Osteoblast (primary cell): ENCODE measurements at regions not wholly inside any gene's neighbourhood (a gene's known extent, or its start where the extent isn't known, plus 50 kb on each side); places are given as distances from the start of the nearest gene placed in this dataset.

Source experiments
- DNase-seq: peaks from one replicate; pipeline ENCODE4 v3.0.0; 2011; ENCODE audit warnings: low spot score, mixed read lengths; ENCODE audit not compliant: insufficient read length; ENCODE audit errors: missing footprints
- H2AFZ ChIP-seq: 2 replicates; pipeline ENCODE4 v1.6.0; 2011; ENCODE audit warnings: mild to moderate bottlenecking, low read length
- H3K27ac ChIP-seq: 2 replicates; pipeline ENCODE4 v1.5.1; 2011; ENCODE audit warnings: mild to moderate bottlenecking, low read depth, low read length, moderate library complexity
- H3K27me3 ChIP-seq: 2 replicates; pipeline ENCODE4 v1.6.0; 2012; ENCODE audit warnings: mild to moderate bottlenecking, control low read depth, inconsistent platforms, low read length, moderate library complexity; ENCODE audit not compliant: insufficient read depth
- H3K36me3 ChIP-seq: 2 replicates; pipeline ENCODE4 v1.5.1; 2011; ENCODE audit warnings: mild to moderate bottlenecking, low read length, control low read depth, moderate library complexity; ENCODE audit not compliant: insufficient read depth
- H3K4me1 ChIP-seq: 2 replicates; pipeline ENCODE4 v1.5.1; 2011; ENCODE audit warnings: mild to moderate bottlenecking, low read length, control low read depth, moderate library complexity; ENCODE audit not compliant: insufficient read depth
- H3K4me2 ChIP-seq: 2 replicates; pipeline ENCODE4 v1.6.0; 2011; ENCODE audit warnings: mild to moderate bottlenecking, low read length; ENCODE audit not compliant: insufficient read depth
- H3K4me3 ChIP-seq: fragments of 200-600 bp; sonication (generic); 3 replicates; pipeline ENCODE4 v1.5.1; 2012; ENCODE audit warnings: mild to moderate bottlenecking, low read length, inconsistent platforms; ENCODE audit not compliant: insufficient read depth
- H3K79me2 ChIP-seq: 2 replicates; pipeline ENCODE4 v1.6.0; 2012; ENCODE audit warnings: mild to moderate bottlenecking, low read length, control low read depth, inconsistent platforms; ENCODE audit not compliant: insufficient read depth
- H3K9me3 ChIP-seq: 2 replicates; pipeline ENCODE4 v1.5.1; 2011; ENCODE audit warnings: low read depth, low read length, control low read depth
- H4K20me1 ChIP-seq: 2 replicates; pipeline ENCODE4 v1.6.0; 2012; ENCODE audit warnings: mild to moderate bottlenecking, low read length, control low read depth; ENCODE audit not compliant: insufficient read depth
- TF ChIP-seq, protein P1 (sequence below): IDR thresholded peaks from 2 replicates; pipeline ENCODE4 v1.5.1; 2011; ENCODE audit warnings: mild to moderate bottlenecking, low read depth, low read length, moderate library complexity; ENCODE audit errors: extremely low read depth

DNA sequence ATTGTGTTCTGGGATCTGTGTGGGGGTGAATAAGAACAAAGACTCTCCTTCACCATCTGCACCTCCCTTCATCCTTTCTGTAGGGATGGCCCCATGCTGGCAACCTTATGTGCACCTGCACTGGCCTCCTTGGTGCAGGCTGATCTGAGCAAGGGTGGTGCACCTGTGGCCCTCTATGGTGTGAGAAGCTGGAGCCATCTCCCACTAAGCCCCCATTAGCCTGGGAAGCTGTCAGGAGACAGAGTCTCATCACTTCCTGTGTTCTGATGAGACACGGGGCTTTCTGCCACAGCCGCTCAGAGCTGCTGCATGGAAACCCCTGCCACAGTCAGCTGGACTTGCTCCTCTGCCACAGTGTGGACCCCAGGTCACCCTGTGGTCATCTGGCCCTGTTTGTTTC is 565.3 kb upstream of the SALL3 start:
- Histone ChIP-seq H4K20me1 (no peaks in the 10 kb centered on the region), H3K36me3 (no peaks in the 10 kb centered on the region), H3K79me2 (no peaks in the 10 kb centered on the region), H3K4me1 (no peaks in the 10 kb centered on the region), H3K4me2 (no peak overlapping the region), H3K27ac (no peak overlapping the region), H3K27me3 (no peaks in the 10 kb centered on the region), H3K4me3 (no peak overlapping the region), H2AFZ (no peak overlapping the region), H3K9me3 (no peaks in the 10 kb centered on the region)
- no peak for DNase-seq
- TF ChIP-seq, protein P1, sequence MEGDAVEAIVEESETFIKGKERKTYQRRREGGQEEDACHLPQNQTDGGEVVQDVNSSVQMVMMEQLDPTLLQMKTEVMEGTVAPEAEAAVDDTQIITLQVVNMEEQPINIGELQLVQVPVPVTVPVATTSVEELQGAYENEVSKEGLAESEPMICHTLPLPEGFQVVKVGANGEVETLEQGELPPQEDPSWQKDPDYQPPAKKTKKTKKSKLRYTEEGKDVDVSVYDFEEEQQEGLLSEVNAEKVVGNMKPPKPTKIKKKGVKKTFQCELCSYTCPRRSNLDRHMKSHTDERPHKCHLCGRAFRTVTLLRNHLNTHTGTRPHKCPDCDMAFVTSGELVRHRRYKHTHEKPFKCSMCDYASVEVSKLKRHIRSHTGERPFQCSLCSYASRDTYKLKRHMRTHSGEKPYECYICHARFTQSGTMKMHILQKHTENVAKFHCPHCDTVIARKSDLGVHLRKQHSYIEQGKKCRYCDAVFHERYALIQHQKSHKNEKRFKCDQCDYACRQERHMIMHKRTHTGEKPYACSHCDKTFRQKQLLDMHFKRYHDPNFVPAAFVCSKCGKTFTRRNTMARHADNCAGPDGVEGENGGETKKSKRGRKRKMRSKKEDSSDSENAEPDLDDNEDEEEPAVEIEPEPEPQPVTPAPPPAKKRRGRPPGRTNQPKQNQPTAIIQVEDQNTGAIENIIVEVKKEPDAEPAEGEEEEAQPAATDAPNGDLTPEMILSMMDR = no peak

DNA sequence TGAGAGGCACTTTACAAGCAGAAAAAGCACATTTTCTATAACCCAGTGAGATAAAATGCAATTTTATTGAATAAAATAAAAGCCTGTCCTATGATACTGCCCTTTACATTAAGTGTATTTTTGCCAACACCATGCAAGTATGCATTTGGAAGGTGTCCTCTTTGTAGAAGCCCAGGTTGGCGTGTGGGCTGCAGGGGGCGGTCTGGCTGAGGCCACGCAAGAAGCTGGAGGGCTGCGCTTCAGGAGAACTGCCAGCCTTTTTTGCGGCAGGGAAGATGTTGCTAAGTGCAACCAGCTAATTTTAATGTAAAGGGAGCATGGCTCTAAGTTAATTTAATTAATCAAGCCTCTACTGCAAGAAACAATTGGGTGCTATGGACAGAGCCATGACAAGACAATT is 562.8 kb upstream of the SALL3 start:
- Histone ChIP-seq H3K36me3 (no peaks in the 10 kb centered on the region), H3K4me3 (no peak overlapping the region), H4K20me1 (no peaks in the 10 kb centered on the region), H3K9me3 (no peaks in the 10 kb centered on the region), H3K4me1 (no peaks in the 10 kb centered on the region), H3K4me2 (no peak overlapping the region), H3K27ac (no peak overlapping the region), H3K27me3 (no peaks in the 10 kb centered on the region), H3K79me2 (no peaks in the 10 kb centered on the region), H2AFZ (no peak overlapping the region)
- TF ChIP-seq, protein P1 = no peak
- no peak for DNase-seq

DNA sequence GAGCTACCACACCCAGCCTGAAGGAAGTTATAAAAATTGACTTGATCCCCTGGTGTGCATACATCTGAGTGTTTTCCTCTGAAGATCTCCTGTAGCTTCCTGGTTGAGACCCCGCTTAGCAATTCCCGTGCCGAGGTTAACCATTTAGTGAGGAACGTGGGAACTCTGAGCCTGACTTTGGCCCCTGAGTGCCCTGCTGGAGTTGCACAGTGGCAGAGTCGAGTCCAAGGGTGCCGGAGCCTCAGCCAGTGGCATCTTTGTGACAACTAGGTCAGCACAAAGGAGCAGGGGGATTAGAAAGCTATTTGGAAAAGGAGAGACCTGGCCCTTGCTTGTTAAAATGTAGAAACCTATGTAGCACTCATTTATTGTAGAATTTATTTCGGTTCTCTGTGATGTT is 561.2 kb upstream of the SALL3 start:
- Histone ChIP-seq H3K4me1 (no peaks in the 10 kb centered on the region), H3K36me3 (no peaks in the 10 kb centered on the region), H2AFZ (no peak overlapping the region), H3K79me2 (no peaks in the 10 kb centered on the region), H3K4me2 (no peak overlapping the region), H3K27ac (no peak overlapping the region), H3K9me3 (no peaks in the 10 kb centered on the region), H4K20me1 (no peaks in the 10 kb centered on the region), H3K4me3 (no peak overlapping the region), H3K27me3 (no peaks in the 10 kb centered on the region)
- TF ChIP-seq, protein P1 = no peak
- DNase-seq = no peak

DNA sequence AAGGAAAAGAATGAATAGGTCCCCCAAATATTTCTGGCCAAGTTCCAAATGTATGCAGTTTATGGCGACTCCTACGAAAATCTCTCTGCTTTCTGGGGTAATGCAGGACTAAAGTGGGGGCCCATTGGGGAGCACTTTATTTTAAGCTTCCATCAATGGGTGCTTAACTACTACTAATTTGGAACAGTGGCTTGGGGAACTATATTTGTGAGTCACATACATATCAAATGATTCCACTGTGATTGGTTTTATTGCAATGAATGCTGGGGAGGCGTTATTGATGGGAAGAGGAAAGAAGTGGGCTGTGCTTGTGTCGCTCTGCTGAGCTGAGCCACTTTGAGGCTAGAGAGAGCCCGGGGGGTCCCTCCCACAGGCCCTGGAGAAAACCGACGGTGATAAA is 560.4 kb upstream of the SALL3 start:
- Histone ChIP-seq H3K27ac (no peak overlapping the region), H3K4me3 (no peak overlapping the region), H3K4me1 (no peaks in the 10 kb centered on the region), H3K27me3 (no peaks in the 10 kb centered on the region), H3K79me2 (no peaks in the 10 kb centered on the region), H3K36me3 (no peaks in the 10 kb centered on the region), H2AFZ (no peak overlapping the region), H3K9me3 (no peaks in the 10 kb centered on the region), H3K4me2 (no peak overlapping the region), H4K20me1 (no peaks in the 10 kb centered on the region)
- TF ChIP-seq, protein P1 = no peak
- DNase-seq = no peak
